ENCODE measurements at regions not wholly inside any gene's neighbourhood (a gene's known extent, or its start where the extent isn't known, plus 50 kb on each side); places are given as distances from the start of the nearest gene placed in this dataset.
"Not testable (repeated sequence)": the region's sequence is repeated elsewhere in the genome, so short reads cannot be mapped to it uniquely, and the experiment has no call there.

DNA sequence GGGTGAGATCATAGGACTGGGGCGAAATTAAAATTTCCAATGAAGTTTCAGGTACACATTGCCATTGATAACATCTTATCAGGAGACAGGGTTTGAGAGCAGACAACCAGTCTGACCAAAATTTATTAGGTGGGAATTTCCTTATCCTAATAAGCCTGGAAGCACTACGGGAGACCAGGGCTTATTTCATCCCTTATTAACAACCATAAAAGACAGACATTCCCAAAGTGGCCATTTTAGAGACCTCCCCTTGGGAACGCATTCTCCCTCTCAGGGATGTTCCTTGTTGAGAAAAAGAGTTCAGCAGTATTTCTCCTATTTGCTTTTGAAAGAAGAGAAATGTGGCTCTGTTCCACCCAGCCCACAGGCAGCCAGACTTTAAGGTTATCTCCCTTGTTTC lies 182.4 kb upstream of the SMLR1 start:
- H3K27ac ChIP-seq (ENCODE audit: extremely low read depth, low read depth, low read length); H3K4me3 ChIP-seq; ATAC-seq; H3K4me1 ChIP-seq (replicated peaks in 1 of 2; ENCODE audit: control insufficient read depth in 2 of 2, insufficient read depth in 2 of 2, low read length in 2 of 2); H2AFZ ChIP-seq (ENCODE audit: low read depth, low read length); CTCF ChIA-PET (ENCODE audit: low intra/inter-chr PET ratio); H3K4me2 ChIP-seq (ENCODE audit: insufficient read depth, low read length); FAIRE-seq; H3K9me3 ChIP-seq (replicated peaks; ENCODE audit: control insufficient read depth, insufficient read depth, low read depth, low read length); DNase-seq (ENCODE audit: extremely low read depth in 1 of 4, low spot score in 3 of 4); H3K79me2 ChIP-seq (ENCODE audit: control insufficient read depth, insufficient read depth, low read length); POLR2A ChIA-PET; in situ Hi-C loops (cut with MboI); H3K36me3 ChIP-seq (ENCODE audit: control insufficient read depth, insufficient read depth, low read length); H3K9ac ChIP-seq (ENCODE audit: insufficient read depth in 1 of 2, low read depth in 2 of 2, low read length in 2 of 2); H3K9me1 ChIP-seq (ENCODE audit: control insufficient read depth, insufficient read depth, low read length); H4K20me1 ChIP-seq (replicated peaks; ENCODE audit: control insufficient read depth, insufficient read depth, low read length); H3K27me3 ChIP-seq (ENCODE audit: control insufficient read depth in 2 of 2, insufficient read depth in 2 of 2, low read length in 2 of 2); intact Hi-C loops (cut with micrococcal nuclease); BruUV-seq (replicated peaks): not testable (repeated sequence)
- WGBS (ENCODE audit: insufficient coverage, low coverage, missing lambda C conversion rate) = 0% methylated on average over 3 of the region's 3 CpGs
- TF ChIP-seq CBX5 (IDR thresholded peaks at IDR 0.05; ENCODE audit: borderline replicate concordance, low read depth) = 0 out of 2 replicates have a peak, but pooled peaks have one; percentile 30
- 0 out of 3 replicates have a peak, but pooled peaks of 1 of the 2 experiments have one; percentile 31 for TF ChIP-seq CBX3 (IDR thresholded peaks at IDR 0.05; ENCODE audit: borderline replicate concordance in 1 of 2, low read length in 2 of 2)

DNA sequence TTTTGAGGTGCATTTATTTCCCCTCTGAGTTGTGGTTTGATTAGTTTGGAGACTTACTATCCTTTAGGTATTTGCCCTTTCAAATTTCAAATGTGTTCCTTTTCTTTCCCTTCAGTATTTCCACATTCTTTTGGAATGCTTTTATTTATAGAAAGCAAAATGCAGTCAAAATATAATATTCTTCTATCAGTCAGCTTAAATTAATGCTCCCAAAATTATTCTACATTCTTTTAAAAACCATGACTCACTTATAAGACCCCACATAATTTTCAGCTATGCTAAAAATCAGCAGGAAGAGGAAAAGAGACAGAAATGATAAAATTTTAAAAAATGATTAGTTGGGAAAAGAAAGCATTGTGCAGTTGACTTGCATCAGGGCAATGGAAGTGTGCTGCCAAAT lies 180.0 kb upstream of the SMLR1 start:
- H2AFZ ChIP-seq (ENCODE audit: low read depth, low read length) = no peak overlapping the region
- TF ChIP-seq POLR2AphosphoS2 (IDR thresholded peaks at IDR 0.05; ENCODE audit: low read length) = no peak
- no peak for TF ChIP-seq ZNF316 (IDR thresholded peaks at IDR 0.05)
- TF ChIP-seq DPF2 (IDR thresholded peaks at IDR 0.05) = no peak
- TF ChIP-seq BRD4 (IDR thresholded peaks at IDR 0.05) = no peak
- TF ChIP-seq, protein P1, sequence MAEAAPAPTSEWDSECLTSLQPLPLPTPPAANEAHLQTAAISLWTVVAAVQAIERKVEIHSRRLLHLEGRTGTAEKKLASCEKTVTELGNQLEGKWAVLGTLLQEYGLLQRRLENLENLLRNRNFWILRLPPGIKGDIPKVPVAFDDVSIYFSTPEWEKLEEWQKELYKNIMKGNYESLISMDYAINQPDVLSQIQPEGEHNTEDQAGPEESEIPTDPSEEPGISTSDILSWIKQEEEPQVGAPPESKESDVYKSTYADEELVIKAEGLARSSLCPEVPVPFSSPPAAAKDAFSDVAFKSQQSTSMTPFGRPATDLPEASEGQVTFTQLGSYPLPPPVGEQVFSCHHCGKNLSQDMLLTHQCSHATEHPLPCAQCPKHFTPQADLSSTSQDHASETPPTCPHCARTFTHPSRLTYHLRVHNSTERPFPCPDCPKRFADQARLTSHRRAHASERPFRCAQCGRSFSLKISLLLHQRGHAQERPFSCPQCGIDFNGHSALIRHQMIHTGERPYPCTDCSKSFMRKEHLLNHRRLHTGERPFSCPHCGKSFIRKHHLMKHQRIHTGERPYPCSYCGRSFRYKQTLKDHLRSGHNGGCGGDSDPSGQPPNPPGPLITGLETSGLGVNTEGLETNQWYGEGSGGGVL (CRISPR knock-in tag; IDR thresholded peaks at IDR 0.05) = no peak
- TF ChIP-seq TEAD1 (CRISPR knock-in tag; IDR thresholded peaks at IDR 0.05) = no peak
- TF ChIP-seq TCFL5 (CRISPR knock-in tag; conservative IDR thresholded peaks at IDR 0.05) = no peak
- TF ChIP-seq ZNF699 (CRISPR knock-in tag; IDR thresholded peaks at IDR 0.05; ENCODE audit: insufficient replicate concordance) = no peak
- TF ChIP-seq, protein P2, sequence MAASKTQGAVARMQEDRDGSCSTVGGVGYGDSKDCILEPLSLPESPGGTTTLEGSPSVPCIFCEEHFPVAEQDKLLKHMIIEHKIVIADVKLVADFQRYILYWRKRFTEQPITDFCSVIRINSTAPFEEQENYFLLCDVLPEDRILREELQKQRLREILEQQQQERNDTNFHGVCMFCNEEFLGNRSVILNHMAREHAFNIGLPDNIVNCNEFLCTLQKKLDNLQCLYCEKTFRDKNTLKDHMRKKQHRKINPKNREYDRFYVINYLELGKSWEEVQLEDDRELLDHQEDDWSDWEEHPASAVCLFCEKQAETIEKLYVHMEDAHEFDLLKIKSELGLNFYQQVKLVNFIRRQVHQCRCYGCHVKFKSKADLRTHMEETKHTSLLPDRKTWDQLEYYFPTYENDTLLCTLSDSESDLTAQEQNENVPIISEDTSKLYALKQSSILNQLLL (CRISPR knock-in tag; IDR thresholded peaks at IDR 0.05; ENCODE audit: borderline replicate concordance) = no peak
- TF ChIP-seq, protein P3, sequence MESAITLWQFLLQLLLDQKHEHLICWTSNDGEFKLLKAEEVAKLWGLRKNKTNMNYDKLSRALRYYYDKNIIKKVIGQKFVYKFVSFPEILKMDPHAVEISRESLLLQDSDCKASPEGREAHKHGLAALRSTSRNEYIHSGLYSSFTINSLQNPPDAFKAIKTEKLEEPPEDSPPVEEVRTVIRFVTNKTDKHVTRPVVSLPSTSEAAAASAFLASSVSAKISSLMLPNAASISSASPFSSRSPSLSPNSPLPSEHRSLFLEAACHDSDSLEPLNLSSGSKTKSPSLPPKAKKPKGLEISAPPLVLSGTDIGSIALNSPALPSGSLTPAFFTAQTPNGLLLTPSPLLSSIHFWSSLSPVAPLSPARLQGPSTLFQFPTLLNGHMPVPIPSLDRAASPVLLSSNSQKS (CRISPR knock-in tag; IDR thresholded peaks at IDR 0.05) = no peak
- TF ChIP-seq RAD51 (IDR thresholded peaks at IDR 0.05; ENCODE audit: borderline replicate concordance, low read depth) = no peak
- no peak for TF ChIP-seq NCOR1 (IDR thresholded peaks at IDR 0.05)
- POLR2A ChIA-PET = no interaction called here
- no peaks in the 10 kb centered on the region for H3K27me3 ChIP-seq (ENCODE audit: control insufficient read depth in 2 of 2, insufficient read depth in 2 of 2, low read length in 2 of 2)
- no TSS peak for BruUV-seq (replicated peaks)
- no peaks in the 10 kb centered on the region for H3K79me2 ChIP-seq (ENCODE audit: control insufficient read depth, insufficient read depth, low read length)
- no peaks in the 10 kb centered on the region for H3K9me3 ChIP-seq (replicated peaks; ENCODE audit: control insufficient read depth, insufficient read depth, low read depth, low read length)
- no peak for ATAC-seq
- no peaks in the 10 kb centered on the region for H4K20me1 ChIP-seq (replicated peaks; ENCODE audit: control insufficient read depth, insufficient read depth, low read length)
- H3K36me3 ChIP-seq (ENCODE audit: control insufficient read depth, insufficient read depth, low read length) = no peaks in the 10 kb centered on the region
- no peak overlapping the region for H3K4me3 ChIP-seq
- CTCF ChIA-PET (ENCODE audit: low intra/inter-chr PET ratio) = no interaction called here
- no peaks in the 10 kb centered on the region for H3K9me1 ChIP-seq (ENCODE audit: control insufficient read depth, insufficient read depth, low read length)
- in situ Hi-C loops (cut with MboI) (no loop called here), intact Hi-C loops (cut with micrococcal nuclease) (no loop called here)
- H3K4me2 ChIP-seq (ENCODE audit: insufficient read depth, low read length) = no peak overlapping the region
- H3K9ac ChIP-seq (ENCODE audit: insufficient read depth in 1 of 2, low read depth in 2 of 2, low read length in 2 of 2) = no peak overlapping the region
- DNase-seq (ENCODE audit: extremely low read depth in 1 of 4, low spot score in 3 of 4) = no peak
- H3K27ac ChIP-seq (ENCODE audit: extremely low read depth, low read depth, low read length) = no peak overlapping the region
- no peaks in the 10 kb centered on the region for H3K4me1 ChIP-seq (replicated peaks in 1 of 2; ENCODE audit: control insufficient read depth in 2 of 2, insufficient read depth in 2 of 2, low read length in 2 of 2)
- no peak for FAIRE-seq
